Lung (tissue), 11 donors: ENCODE measurements at regions not wholly inside any gene's neighbourhood (a gene's known extent, or its start where the extent isn't known, plus 50 kb on each side); places are given as distances from the start of the nearest gene placed in this dataset.

Experiments used
- ATAC-seq: fragments of 200-7000 bp; cut with Tn5 transposase; one replicate; pipeline ENCODE4 v1.9.1; 2020; ENCODE audit warnings: moderate number of reproducible peaks; ENCODE audit not compliant: insufficient read depth, low FRiP score
- DNase-seq, 3 donors: peaks; one replicate each; pipeline ENCODE4 v3.0.0-alpha.2; 2013 to 2017
- H3K27ac ChIP-seq, 2 donors: one replicate each; pipeline ENCODE4 v1.5.1; 2013; ENCODE audit warnings: mild to moderate bottlenecking in 2 of 2, moderate library complexity in 2 of 2, control low read depth in 1 of 2, inconsistent platforms in 1 of 2, low read depth in 1 of 2, low read length in 1 of 2
- H3K27me3 ChIP-seq, 3 donors: one replicate each; pipeline ENCODE4 v1.5.1; 2013; ENCODE audit warnings: low read length in 2 of 3; ENCODE audit not compliant: control insufficient read depth in 3 of 3, insufficient read depth in 3 of 3
- H3K36me3 ChIP-seq, 4 donors: one replicate each; pipeline ENCODE4 v1.5.1; 2013; ENCODE audit warnings: low read length in 4 of 4, mild to moderate bottlenecking in 1 of 4, moderate library complexity in 1 of 4; ENCODE audit not compliant: control insufficient read depth in 4 of 4, insufficient read depth in 4 of 4
- H3K4me1 ChIP-seq, 5 donors: one replicate each; pipeline ENCODE4 v1.5.1; 2013; ENCODE audit warnings: low read length in 5 of 5, mild to moderate bottlenecking in 2 of 5, moderate library complexity in 1 of 5; ENCODE audit not compliant: control insufficient read depth in 5 of 5, insufficient read depth in 5 of 5
- H3K4me3 ChIP-seq: one replicate; pipeline ENCODE4 v1.5.1; 2013; ENCODE audit warnings: mild to moderate bottlenecking, control low read depth, moderate library complexity
- H3K9ac ChIP-seq, 2 donors: one replicate each; pipeline ENCODE4 v1.5.1; 2013; ENCODE audit warnings: low read length in 2 of 2, control low read depth in 1 of 2; ENCODE audit not compliant: insufficient read depth in 1 of 2
- H3K9me3 ChIP-seq, 4 donors: one replicate each; pipeline ENCODE4 v1.5.1; 2013; ENCODE audit warnings: low read length in 3 of 4, mild to moderate bottlenecking in 1 of 4, moderate library complexity in 1 of 4; ENCODE audit not compliant: control insufficient read depth in 4 of 4, insufficient read depth in 3 of 4
- CTCF ChIP-seq: IDR thresholded peaks from 2 replicates; pipeline ENCODE4 v1.5.1; 2012; ENCODE audit warnings: mild to moderate bottlenecking; ENCODE audit errors: control extremely low read depth, extremely low read depth
- WGBS, 2 donors: extraction: QIAGEN DNeasy Blood & Tissue Kit; methylation state at CpG; one replicate each; pipeline ENCODE4 v1.1.7; 2013; 5-methylcytosine and 5-hydroxymethylcytosine counted together
- donor health status: control.
- donor health status: control.
- donor health status: Bipolar disorder and iron deficiency.
- donor health status: healthy.
- donor health status: DM: yes; HTN: yes; CAD: no.

- Histone ChIP-seq H3K27me3 (no peaks in the 10 kb centered on the region), H3K36me3 (no peaks in the 10 kb centered on the region), H3K4me3 (no peak overlapping the region), H3K9me3 (no peaks in the 10 kb centered on the region), H3K4me1 (peaks cover 0 to 8% (median 0%) of the 10 kb centered on the region in 5 donors), H3K9ac (no peak overlapping the region), H3K27ac (no peak overlapping the region)
- 32 to 64% methylated on average over 2 of the region's 2 CpGs for WGBS, 2 donors
- ATAC-seq = no peak
- no peak for TF ChIP-seq CTCF
- peak in 1 of 3 donors; percentile 22 for DNase-seq
Measured at GRCh38 chr4:161186750-161187149, 977.0 kb downstream of the FSTL5 start.

GRCh38 chr4:161186012-161186411 is 977.8 kb downstream of the FSTL5 start:
- DNase-seq = peak in 2 of 3 donors; percentile 72 to 73

GRCh38 chr4:161183729-161184128 is 980.1 kb downstream of the FSTL5 start:
- Histone ChIP-seq H3K27ac (no peak overlapping the region), H3K9me3 (no peaks in the 10 kb centered on the region), H3K27me3 (no peaks in the 10 kb centered on the region), H3K9ac (no peak overlapping the region), H3K36me3 (no peaks in the 10 kb centered on the region), H3K4me1 (peaks cover 0 to 8% (median 0%) of the 10 kb centered on the region in 5 donors), H3K4me3 (no peak overlapping the region)
- ATAC-seq = no peak
- whole genome bisulfite sequencing, 2 donors = 73 to 89% methylated on average over 3 of the region's 3 CpGs
- TF ChIP-seq CTCF = no peak
- DNase-seq = no peak

More at GRCh38 chr4:161186012-161186411, 977.8 kb downstream of the FSTL5 start:
- Histone ChIP-seq H3K9ac (no peak overlapping the region), H3K4me3 (no peak overlapping the region), H3K27me3 (no peaks in the 10 kb centered on the region), H3K27ac (no peak overlapping the region), H3K36me3 (no peaks in the 10 kb centered on the region), H3K4me1 (peaks cover 0 to 8% (median 0%) of the 10 kb centered on the region in 5 donors), H3K9me3 (no peaks in the 10 kb centered on the region)
- 71 to 74% methylated on average over 1 of the region's 1 CpG for WGBS, 2 donors
- no peak for ATAC-seq
- TF ChIP-seq CTCF = no peak

- Histone ChIP-seq H3K27ac (no peak overlapping the region), H3K27me3 (no peaks in the 10 kb centered on the region), H3K9me3 (no peaks in the 10 kb centered on the region), H3K36me3 (no peaks in the 10 kb centered on the region), H3K4me3 (no peak overlapping the region), H3K9ac (no peak overlapping the region), H3K4me1 (peaks cover 0 to 8% (median 0%) of the 10 kb centered on the region in 5 donors)
- DNase-seq (no peak), ATAC-seq (no peak)
- 79 to 85% methylated on average over 3 of the region's 3 CpGs for WGBS, 2 donors
- TF ChIP-seq CTCF = no peak
Measured at GRCh38 chr4:161182913-161183312, 980.9 kb downstream of the FSTL5 start.
